Endothelial cell of umbilical vein (primary cell): ENCODE measurements at regions not wholly inside any gene's neighbourhood (a gene's known extent, or its start where the extent isn't known, plus 50 kb on each side); places are given as distances from the start of the nearest gene placed in this dataset.

Experiments used
- BruUV-seq: library from RNA; stranded (reverse); fragments of 400-500 nt; replicated peaks from 2 replicates; lab custom pipeline; 2021; lab: Mats Ljungman, UMichigan
- CTCF ChIA-PET: fragments of 300-600, 350-600 bp; sonication (Branson Sonifier 250); formaldehyde crosslinking; loops from one replicate; lab custom pipeline; 2021; ENCODE audit warnings: antibody characterized with exemption, inconsistent platforms; lab: Charles Lee
- POLR2A ChIA-PET: fragments of 300-600, 350-600 bp; sonication (Branson Sonifier 250); formaldehyde crosslinking; loops from one replicate; lab custom pipeline; 2021; ENCODE audit warnings: antibody characterized with exemption, inconsistent platforms; lab: Charles Lee
- DNase-seq: peaks from one replicate; pipeline ENCODE4 v3.0.0-alpha.2; 2011; ENCODE audit warnings: low read depth, low spot score
- FAIRE-seq: peaks from 2 replicates; lab custom pipeline; 2011; peaks lifted over from hg19 to GRCh38; lab: Jason Lieb, UNC
- H2AFZ ChIP-seq: 2 replicates; pipeline ENCODE4 v1.6.0; 2012; ENCODE audit warnings: low read depth, low read length, control low read depth, inconsistent platforms
- H3K27ac ChIP-seq: 2 replicates; pipeline ENCODE4 v1.5.1; 2011; ENCODE audit warnings: low read depth, mild to moderate bottlenecking, control low read depth, low read length, moderate library complexity; ENCODE audit not compliant: insufficient read depth
- H3K27me3 ChIP-seq, 2 experiments: 2 replicates each; pipeline versions ENCODE4 v1.6.0 to v1.6.1; 2011; ENCODE audit warnings: low read length in 2 of 2, mixed read lengths in 1 of 2; ENCODE audit not compliant: control insufficient read depth in 2 of 2, insufficient read depth in 2 of 2
- H3K36me3 ChIP-seq, 2 experiments: 2 replicates in 1 of 2; 3 replicates in 1 of 2; pipeline ENCODE4 v1.5.1; 2011; ENCODE audit warnings: low read length in 2 of 2, mild to moderate bottlenecking in 1 of 2, moderate library complexity in 1 of 2; ENCODE audit not compliant: control insufficient read depth in 2 of 2, insufficient read depth in 2 of 2; ENCODE audit errors: extremely low read depth in 1 of 2
- H3K4me1 ChIP-seq: 3 replicates; pipeline ENCODE4 v1.5.1; 2011; ENCODE audit warnings: mild to moderate bottlenecking, low read length; ENCODE audit not compliant: control insufficient read depth, insufficient read depth; ENCODE audit errors: extremely low read depth
- H3K4me2 ChIP-seq: 2 replicates; pipeline ENCODE4 v1.6.1; 2011; ENCODE audit warnings: low read length, control low read depth, mixed read lengths; ENCODE audit not compliant: insufficient read depth
- H3K4me3 ChIP-seq, 3 experiments: fragments of 200-600 bp in 1 of 3; sonication (generic), shearing (Covaris generic) in 1 of 3; replicated peaks in 1 of 3; 2 replicates each; pipeline ENCODE4 v1.5.1; 2011 to 2016; ENCODE audit warnings: control low read depth in 3 of 3, low read length in 3 of 3, mild to moderate bottlenecking in 2 of 3, inconsistent platforms in 1 of 3, low read depth in 1 of 3, moderate library complexity in 1 of 3; ENCODE audit not compliant: insufficient read depth in 1 of 3
- H3K79me2 ChIP-seq: 2 replicates; pipeline ENCODE4 v1.6.0; 2012; ENCODE audit warnings: low read length, inconsistent platforms; ENCODE audit not compliant: control insufficient read depth, insufficient read depth
- H3K9ac ChIP-seq: replicated peaks from 2 replicates; pipeline ENCODE3; 2011; ENCODE audit warnings: low read length, control low read depth; ENCODE audit not compliant: insufficient read depth; ENCODE audit errors: extremely low read depth
- H3K9me1 ChIP-seq: replicated peaks from 3 replicates; pipeline ENCODE4 v1.6.0; 2011; ENCODE audit warnings: mild to moderate bottlenecking, low read length; ENCODE audit not compliant: control insufficient read depth, insufficient read depth; ENCODE audit errors: extremely low read depth
- H3K9me3 ChIP-seq: replicated peaks from 2 replicates; pipeline ENCODE4 v1.5.1; 2012; ENCODE audit warnings: low read length, inconsistent platforms; ENCODE audit not compliant: control insufficient read depth, insufficient read depth
- H4K20me1 ChIP-seq: replicated peaks from 2 replicates; pipeline ENCODE3; 2011; ENCODE audit warnings: mild to moderate bottlenecking, low read length; ENCODE audit not compliant: control insufficient read depth, insufficient read depth; ENCODE audit errors: extremely low read depth
- EZH2 ChIP-seq: IDR thresholded peaks from 2 replicates; pipeline ENCODE4 v1.6.1; 2012; ENCODE audit warnings: borderline replicate concordance, low read depth, mild to moderate bottlenecking, moderate library complexity, low read length, inconsistent platforms; ENCODE audit not compliant: severe bottlenecking
- FOS ChIP-seq: IDR thresholded peaks from 2 replicates; pipeline ENCODE4 v1.6.1; 2011; ENCODE audit warnings: mild to moderate bottlenecking, low read length, moderate library complexity, borderline replicate concordance; ENCODE audit not compliant: insufficient read depth
- GATA2 ChIP-seq: IDR thresholded peaks from 2 replicates; pipeline ENCODE4 v1.7.0; 2011; ENCODE audit warnings: low read depth, mild to moderate bottlenecking, moderate library complexity, mixed read lengths, low read length; ENCODE audit not compliant: insufficient read length, insufficient read depth
- JUN ChIP-seq: IDR thresholded peaks from 2 replicates; pipeline ENCODE4 v1.6.1; 2011; ENCODE audit warnings: borderline replicate concordance, low read depth; ENCODE audit not compliant: insufficient read length, insufficient read depth
- MYC ChIP-seq: IDR thresholded peaks from one replicate; pipeline ENCODE4 v1.6.1; 2011; ENCODE audit warnings: mild to moderate bottlenecking, low read depth, low read length
- POLR2A ChIP-seq: IDR thresholded peaks from 2 replicates; pipeline ENCODE4 v1.6.1; 2012; ENCODE audit warnings: low read depth, mild to moderate bottlenecking, control low read depth, low read length
- POLR2AphosphoS5 ChIP-seq: IDR thresholded peaks from 2 replicates; pipeline ENCODE4 v1.6.1; 2012; ENCODE audit warnings: low read depth, mild to moderate bottlenecking, control low read depth, low read length, moderate library complexity; ENCODE audit not compliant: insufficient read depth
- dilution Hi-C: fragments of 300-500 bp; cut with MboI; formaldehyde crosslinking; loops from one replicate; pipeline ENCODE4 v1.15.0; 2019; ENCODE audit warnings: low sequenced_read_pairs; ENCODE audit not compliant: extremely low pct_ligation_motif_present
- intact Hi-C: fragments of 100-400 bp; cut with micrococcal nuclease; formaldehyde crosslinking; loops from one replicate; pipeline ENCODE4 v1.10.0; 2022
- TF ChIP-seq, protein P1 (sequence below): IDR thresholded peaks from 2 replicates; pipeline ENCODE4 v1.6.1; 2011; ENCODE audit not compliant: insufficient read depth, insufficient read length
- TF ChIP-seq, protein P2 (sequence below), 2 donors: IDR thresholded peaks; 1 replicate in 1 of 2; 2 replicates in 1 of 2; pipeline ENCODE4 v1.5.1; 2011; ENCODE audit warnings: low read length in 2 of 2, mild to moderate bottlenecking in 2 of 2, moderate library complexity in 2 of 2, control low read depth in 1 of 2, inconsistent platforms in 1 of 2, low read depth in 1 of 2; ENCODE audit not compliant: insufficient read depth in 1 of 2; ENCODE audit errors: extremely low read depth in 1 of 2

DNA sequence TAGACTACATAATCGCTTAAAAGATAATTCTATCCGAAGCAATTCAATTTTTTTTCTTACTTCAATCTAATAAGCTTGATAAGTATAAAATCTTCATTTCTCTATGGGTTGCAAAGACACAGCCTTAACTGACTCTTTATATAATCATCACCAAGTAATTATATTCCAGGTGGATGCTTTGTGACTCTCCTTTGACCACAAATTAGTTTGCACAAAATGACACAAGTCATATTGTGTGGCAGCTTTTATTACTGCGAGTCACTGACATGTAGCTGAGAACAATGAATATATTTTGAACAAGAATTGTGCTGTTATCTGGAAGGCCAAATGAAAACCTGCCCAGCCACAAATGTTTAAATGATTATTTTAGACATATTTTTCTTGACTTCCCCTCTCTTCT is 1727.8 kb downstream of the ARAP2 start:
- Histone ChIP-seq H3K4me2 (no peak overlapping the region), H2AFZ (no peak overlapping the region), H3K79me2 (no peaks in the 10 kb centered on the region), H3K9me1 (no peaks in the 10 kb centered on the region), H3K27me3 (no peaks in the 10 kb centered on the region), H4K20me1 (no peaks in the 10 kb centered on the region), H3K27ac (no peak overlapping the region), H3K36me3 (no peaks in the 10 kb centered on the region), H3K4me1 (no peaks in the 10 kb centered on the region), H3K9me3 (no peaks in the 10 kb centered on the region), H3K9ac (no peak overlapping the region), H3K4me3 (no peak overlapping the region)
- intact Hi-C loops = no loop called here
- no peak for FAIRE-seq
- no TSS peak for BruUV-seq
- DNase-seq = no peak
- POLR2A ChIA-PET = no interaction called here
- TF ChIP-seq MYC (no peak), POLR2A (no peak), EZH2 (no peak), JUN (no peak), FOS (no peak), GATA2 (no peak), POLR2AphosphoS5 (no peak)
- TF ChIP-seq, protein P1, sequence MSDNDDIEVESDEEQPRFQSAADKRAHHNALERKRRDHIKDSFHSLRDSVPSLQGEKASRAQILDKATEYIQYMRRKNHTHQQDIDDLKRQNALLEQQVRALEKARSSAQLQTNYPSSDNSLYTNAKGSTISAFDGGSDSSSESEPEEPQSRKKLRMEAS = no peak
- TF ChIP-seq, protein P2, sequence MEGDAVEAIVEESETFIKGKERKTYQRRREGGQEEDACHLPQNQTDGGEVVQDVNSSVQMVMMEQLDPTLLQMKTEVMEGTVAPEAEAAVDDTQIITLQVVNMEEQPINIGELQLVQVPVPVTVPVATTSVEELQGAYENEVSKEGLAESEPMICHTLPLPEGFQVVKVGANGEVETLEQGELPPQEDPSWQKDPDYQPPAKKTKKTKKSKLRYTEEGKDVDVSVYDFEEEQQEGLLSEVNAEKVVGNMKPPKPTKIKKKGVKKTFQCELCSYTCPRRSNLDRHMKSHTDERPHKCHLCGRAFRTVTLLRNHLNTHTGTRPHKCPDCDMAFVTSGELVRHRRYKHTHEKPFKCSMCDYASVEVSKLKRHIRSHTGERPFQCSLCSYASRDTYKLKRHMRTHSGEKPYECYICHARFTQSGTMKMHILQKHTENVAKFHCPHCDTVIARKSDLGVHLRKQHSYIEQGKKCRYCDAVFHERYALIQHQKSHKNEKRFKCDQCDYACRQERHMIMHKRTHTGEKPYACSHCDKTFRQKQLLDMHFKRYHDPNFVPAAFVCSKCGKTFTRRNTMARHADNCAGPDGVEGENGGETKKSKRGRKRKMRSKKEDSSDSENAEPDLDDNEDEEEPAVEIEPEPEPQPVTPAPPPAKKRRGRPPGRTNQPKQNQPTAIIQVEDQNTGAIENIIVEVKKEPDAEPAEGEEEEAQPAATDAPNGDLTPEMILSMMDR (IDR thresholded peaks at IDR 0.05; ENCODE audit: extremely low read depth in 1 of 2, insufficient read depth in 1 of 2, low read depth in 1 of 2, low read length in 2 of 2) = no peak
- CTCF ChIA-PET = no interaction called here
- dilution Hi-C loops = no loop called here
